GM12865 (cell line): ENCODE measurements at regions not wholly inside any gene's neighbourhood (a gene's known extent, or its start where the extent isn't known, plus 50 kb on each side); places are given as distances from the start of the nearest gene placed in this dataset.

ENCODE experiments used
- DNase-seq: peaks from one replicate; pipeline ENCODE4 v3.0.0; 2010; ENCODE audit warnings: low read depth
- H3K4me3 ChIP-seq: 2 replicates; pipeline ENCODE4 v1.5.1; 2011; ENCODE audit warnings: mild to moderate bottlenecking, low read depth, low read length, control low read depth
- CTCF ChIP-seq: IDR thresholded peaks from 2 replicates; pipeline ENCODE4 v1.5.1; 2011; ENCODE audit warnings: low read length, control low read depth, low read depth, inconsistent platforms; ENCODE audit not compliant: insufficient read depth; ENCODE audit errors: missing control alignments

DNA sequence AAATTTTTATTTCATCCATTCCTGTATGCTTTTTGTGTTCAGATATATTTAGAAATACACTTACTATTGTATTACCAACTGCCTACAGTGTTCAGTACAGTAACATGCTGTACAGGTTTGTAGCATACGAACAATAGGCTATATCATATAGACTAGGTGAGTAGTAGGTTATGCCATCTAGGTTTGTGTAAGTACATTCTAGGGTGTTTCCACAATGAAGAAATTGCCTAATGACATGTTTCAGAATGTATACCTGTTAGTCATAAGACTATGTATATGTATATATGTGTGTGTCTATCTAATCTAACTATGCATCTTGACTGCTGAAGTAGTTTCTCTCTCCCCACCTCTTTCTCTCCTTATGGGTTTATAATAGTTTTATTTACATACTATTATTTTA is 51.5 kb upstream of the BTC start:
- no peak overlapping the region for H3K4me3 ChIP-seq
- DNase-seq, result no peak
- no peak for TF ChIP-seq CTCF
